ENCODE measurements at regions not wholly inside any gene's neighbourhood (a gene's known extent, or its start where the extent isn't known, plus 50 kb on each side); places are given as distances from the start of the nearest gene placed in this dataset.

- TF ChIP-seq CTCF (IDR thresholded peaks at IDR 0.05) = no peak
- no peak for TF ChIP-seq POLR2A (IDR thresholded peaks at IDR 0.05)
These were observed 144.0 kb upstream of the RPS23 start for GRCh38 chr5:82422001-82422740.

Measured in body of pancreas (tissue), 4 donors.